ENCODE measurements at regions not wholly inside any gene's neighbourhood (a gene's known extent, or its start where the extent isn't known, plus 50 kb on each side); places are given as distances from the start of the nearest gene placed in this dataset.

GRCh38 chr12:91400271-91400670 is 217.7 kb upstream of the DCN start:
- Histone ChIP-seq H3K9me3 (no peaks in the 10 kb centered on the region), H3K36me3 (no peaks in the 10 kb centered on the region), H3K4me1 (no peaks in the 10 kb centered on the region), H3K27ac (no peak overlapping the region), H3K4me3 (no peak overlapping the region), H3K27me3 (replicated peaks in 1 of 7) (no peaks in the 10 kb centered on the region)
- 30 to 51% (median 39%) methylated on average over 4 of the region's 4 CpGs for WGBS, 5 donors
- TF ChIP-seq CTCF (IDR thresholded peaks at IDR 0.05 in 8 of 11, conservative IDR thresholded peaks at IDR 0.05 in 3 of 11) (no peak), POLR2AphosphoS5 (IDR thresholded peaks at IDR 0.05) (no peak), POLR2A (IDR thresholded peaks at IDR 0.05) (no peak)
- intact Hi-C loops (cut with DNase I; ENCODE audit: low total_unique reads) = no loop called here
- DNase-seq = no peak

DNA sequence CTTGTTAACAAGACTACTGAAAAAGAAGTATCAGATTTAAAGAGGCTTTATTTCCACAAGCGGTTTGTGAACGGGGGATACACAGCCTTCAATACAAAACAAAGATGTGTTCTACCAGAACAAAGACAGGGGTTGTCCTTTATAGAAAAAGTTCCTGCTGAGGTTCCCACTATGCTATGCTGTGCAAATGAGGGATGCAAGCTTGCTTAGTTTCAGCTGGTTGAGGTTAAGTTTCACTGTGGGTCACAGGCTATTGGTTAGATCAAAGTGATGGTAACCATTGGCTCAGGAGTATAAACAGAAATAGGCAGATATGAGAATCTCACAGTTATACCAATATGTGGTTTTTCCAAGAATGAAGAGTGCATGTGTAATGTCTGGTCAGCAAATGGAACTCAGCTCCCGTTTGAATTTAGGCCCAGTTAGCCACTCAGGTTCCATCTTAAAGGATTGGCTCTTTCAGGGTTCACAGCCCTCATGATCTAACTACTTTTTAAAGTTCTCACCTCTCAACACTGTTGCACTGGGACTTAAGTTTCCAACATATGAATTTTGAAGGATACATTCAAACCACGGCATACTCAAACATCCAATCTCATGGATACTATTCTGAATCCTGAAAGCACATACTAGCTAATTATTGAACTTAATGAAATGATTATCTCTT is 215.4 kb upstream of the DCN start:
- intact Hi-C loops (cut with DNase I; ENCODE audit: low total_unique reads) = no loop called here
- 80 to 92% (median 87%) methylated on average over 4 of the region's 4 CpGs for WGBS, 5 donors
- Histone ChIP-seq H3K4me1 (no peaks in the 10 kb centered on the region), H3K27me3 (replicated peaks in 1 of 7) (no peaks in the 10 kb centered on the region), H3K4me3 (no peak overlapping the region), H3K36me3 (no peaks in the 10 kb centered on the region), H3K27ac (no peak overlapping the region), H3K9me3 (no peaks in the 10 kb centered on the region)
- TF ChIP-seq POLR2A (IDR thresholded peaks at IDR 0.05) = no peak
- TF ChIP-seq CTCF (IDR thresholded peaks at IDR 0.05 in 8 of 11, conservative IDR thresholded peaks at IDR 0.05 in 3 of 11) = no peak
- TF ChIP-seq POLR2AphosphoS5 (IDR thresholded peaks at IDR 0.05) = no peak
- DNase-seq = no peak

- no peak for TF ChIP-seq POLR2AphosphoS5 (IDR thresholded peaks at IDR 0.05)
- TF ChIP-seq CTCF (IDR thresholded peaks at IDR 0.05 in 8 of 11, conservative IDR thresholded peaks at IDR 0.05 in 3 of 11) = no peak
- TF ChIP-seq POLR2A (IDR thresholded peaks at IDR 0.05) = no peak
- no peaks in the 10 kb centered on the region for H3K27me3 ChIP-seq (replicated peaks in 1 of 7)
- DNase-seq = no peak
- H3K9me3 ChIP-seq = peaks cover 0 to 8% (median 0%) of the 10 kb centered on the region in 8 donors
- no peaks in the 10 kb centered on the region for H3K36me3 ChIP-seq
- intact Hi-C loops (cut with DNase I; ENCODE audit: low total_unique reads) = no loop called here
- no peak overlapping the region for H3K4me3 ChIP-seq
- H3K27ac ChIP-seq = no peak overlapping the region
- H3K4me1 ChIP-seq = no peaks in the 10 kb centered on the region
Measured at GRCh38 chr12:91396293-91396692, 213.7 kb upstream of the DCN start.

GRCh38 chr12:91395628-91396135 is 213.1 kb upstream of the DCN start:
- Histone ChIP-seq H3K27ac (no peak overlapping the region), H3K9me3 (peaks cover 0 to 8% (median 0%) of the 10 kb centered on the region in 8 donors), H3K4me3 (no peak overlapping the region), H3K27me3 (replicated peaks in 1 of 7) (no peaks in the 10 kb centered on the region), H3K36me3 (no peaks in the 10 kb centered on the region), H3K4me1 (no peaks in the 10 kb centered on the region)
- TF ChIP-seq POLR2AphosphoS5 (IDR thresholded peaks at IDR 0.05) (no peak), CTCF (IDR thresholded peaks at IDR 0.05 in 8 of 11, conservative IDR thresholded peaks at IDR 0.05 in 3 of 11) (no peak), POLR2A (IDR thresholded peaks at IDR 0.05) (no peak)
- WGBS, 5 donors = 66 to 87% (median 71%) methylated on average over 4 to 5 of the region's 5 CpGs
- intact Hi-C loops (cut with DNase I; ENCODE audit: low total_unique reads) = no loop called here
- DNase-seq = no peak
